GM18519 (cell line): ENCODE measurements at regions not wholly inside any gene's neighbourhood (a gene's known extent, or its start where the extent isn't known, plus 50 kb on each side); places are given as distances from the start of the nearest gene placed in this dataset.

ENCODE experiments used
- ATAC-seq: cut with Tn5 transposase; IDR thresholded peaks from one replicate; pipeline ENCODE4 v1.9.1; 2021; ENCODE audit warnings: mild to moderate bottlenecking, moderate library complexity; ENCODE audit not compliant: unreplicated experiment, low FRiP score

DNA sequence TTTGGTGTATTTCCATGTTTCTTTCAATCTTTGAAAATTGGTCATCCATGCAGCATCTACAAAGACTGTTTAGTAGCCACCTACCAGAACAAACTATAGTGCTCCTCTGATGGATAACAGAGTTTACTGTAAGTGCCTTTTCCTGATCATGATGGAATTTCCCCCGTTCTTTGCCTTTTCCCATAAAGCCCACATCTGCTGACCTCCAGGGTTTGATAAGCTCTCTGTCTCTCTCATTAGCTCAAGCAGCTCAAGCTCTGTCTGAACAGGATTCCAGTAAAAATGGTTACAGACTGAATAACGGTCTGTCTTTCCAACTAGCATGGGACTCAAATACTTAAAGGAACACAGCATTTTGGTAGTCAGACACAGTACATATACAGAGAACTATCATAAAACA, 308.4 kb upstream of the SORL1-AS1 start:
- ATAC-seq: no peak

GRCh38 chr11:121757480-121758125, 304.8 kb upstream of the SORL1-AS1 start:
- ATAC-seq: no peak

GRCh38 chr11:121755906-121756305, 303.1 kb upstream of the SORL1-AS1 start:
- no peak for ATAC-seq

DNA sequence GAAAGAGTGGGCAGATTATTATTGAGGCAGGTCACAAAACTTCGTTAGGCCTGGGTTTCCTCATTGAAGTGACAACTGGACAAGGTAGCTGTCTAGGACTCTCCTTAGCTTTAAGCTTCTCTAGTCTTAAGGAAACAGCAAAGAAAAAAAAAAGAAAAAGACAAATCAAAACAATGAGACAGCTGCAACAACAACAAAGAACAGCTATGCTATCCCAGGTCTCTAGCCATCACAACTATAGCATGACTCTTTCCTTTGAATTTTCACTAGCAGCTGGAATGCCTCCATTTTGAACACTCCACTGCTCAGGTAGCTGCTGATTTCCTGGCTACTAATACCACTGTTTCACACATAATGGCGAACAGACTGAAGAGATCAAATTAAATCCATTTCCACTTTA, 302.4 kb upstream of the SORL1-AS1 start:
- ATAC-seq: no peak

GRCh38 chr11:121754598-121754997, 301.8 kb upstream of the SORL1-AS1 start:
- no peak for ATAC-seq

GRCh38 chr11:121749691-121750090, 296.9 kb upstream of the SORL1-AS1 start:
- ATAC-seq: no peak

DNA sequence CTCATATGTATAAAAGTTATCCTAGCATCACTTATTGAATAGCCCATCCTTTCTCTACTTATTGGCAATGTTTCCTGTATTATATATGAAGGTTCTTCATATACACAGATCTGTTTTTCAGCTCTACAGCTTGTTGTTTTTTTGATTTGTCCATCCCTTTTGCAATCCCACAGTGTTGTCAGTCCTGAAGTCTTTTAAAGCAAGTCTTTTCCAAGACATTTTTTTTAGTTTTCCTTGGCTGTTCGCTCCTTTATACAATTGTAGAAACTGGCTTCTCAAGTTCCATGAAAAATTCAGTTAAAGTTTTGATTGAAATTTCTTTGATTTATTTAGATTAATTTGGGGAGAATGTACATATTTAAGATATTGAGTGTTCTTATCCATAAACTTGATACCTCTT, 295.3 kb upstream of the SORL1-AS1 start:
- no peak for ATAC-seq

GRCh38 chr11:121743285-121743684, 290.5 kb upstream of the SORL1-AS1 start:
- no peak for ATAC-seq

GRCh38 chr11:121741761-121742361, 289.1 kb upstream of the SORL1-AS1 start:
- no peak for ATAC-seq

GRCh38 chr11:121741351-121741760, 288.6 kb upstream of the SORL1-AS1 start:
- ATAC-seq: no peak

- ATAC-seq: no peak
Measured at GRCh38 chr11:121740902-121741301, 288.1 kb upstream of the SORL1-AS1 start.

- ATAC-seq: no peak
Measured at GRCh38 chr11:121733858-121734257, 281.1 kb upstream of the SORL1-AS1 start.

DNA sequence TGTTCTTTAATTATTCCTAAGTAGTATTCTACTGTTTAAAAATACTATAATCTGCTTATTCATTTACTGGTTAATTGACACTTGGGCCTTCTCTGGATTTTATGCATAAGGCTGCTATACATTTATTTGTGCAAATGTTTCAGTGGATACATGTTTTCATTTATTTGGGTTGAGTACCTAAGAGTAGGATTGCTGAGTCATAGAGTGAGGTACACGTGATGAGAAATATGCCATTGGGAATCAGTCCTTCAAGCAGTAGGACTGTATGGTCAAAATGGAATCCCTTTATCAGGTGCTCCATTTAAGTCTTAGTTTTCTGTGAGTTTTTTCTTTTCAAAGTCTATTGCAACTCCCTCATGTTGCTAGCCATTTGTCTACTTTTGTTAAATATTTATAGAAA, 275.2 kb upstream of the SORL1-AS1 start:
- ATAC-seq: no peak

- ATAC-seq: no peak
Measured at GRCh38 chr11:121723246-121723741, 270.5 kb upstream of the SORL1-AS1 start.

- no peak for ATAC-seq
Measured at GRCh38 chr11:121722431-121723245, 269.9 kb upstream of the SORL1-AS1 start.

- ATAC-seq: no peak
Measured at GRCh38 chr11:121721961-121722360, 269.2 kb upstream of the SORL1-AS1 start.

- no peak for ATAC-seq
Measured at GRCh38 chr11:121721448-121721847, 268.7 kb upstream of the SORL1-AS1 start.

GRCh38 chr11:121717296-121717695, 264.5 kb upstream of the SORL1-AS1 start:
- no peak for ATAC-seq

DNA sequence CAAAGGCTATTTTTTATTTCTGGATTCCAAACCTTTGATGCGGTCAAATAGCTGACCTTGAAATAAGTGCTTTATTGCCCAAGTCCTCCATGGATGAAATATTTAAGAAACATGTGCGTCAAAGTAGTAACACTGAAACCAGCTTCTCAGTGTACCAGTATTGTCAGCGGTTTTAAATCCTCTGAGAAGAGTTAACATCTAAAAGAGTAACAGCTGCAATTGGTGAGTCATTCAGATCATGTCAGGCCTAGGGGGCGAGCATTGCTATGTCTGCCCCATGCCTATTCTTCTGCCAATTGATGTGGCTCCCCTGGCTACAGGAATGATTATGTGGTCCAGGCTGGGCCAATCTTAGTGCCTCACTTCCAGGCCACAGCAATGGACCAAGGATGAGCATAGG, 263.3 kb upstream of the SORL1-AS1 start:
- no peak for ATAC-seq

- ATAC-seq: no peak
Measured at GRCh38 chr11:121715405-121715804, 262.6 kb upstream of the SORL1-AS1 start.

GRCh38 chr11:121714351-121714750, 261.6 kb upstream of the SORL1-AS1 start:
- no peak for ATAC-seq
